ENCODE measurements at regions not wholly inside any gene's neighbourhood (a gene's known extent, or its start where the extent isn't known, plus 50 kb on each side); places are given as distances from the start of the nearest gene placed in this dataset.

- no peak for DNase-seq
- H3K14ac ChIP-seq (ENCODE audit: low read length): no peak overlapping the region
- WGBS (ENCODE audit: extremely low coverage, insufficient coverage, insufficient read length): no CpG with 5 or more reads among the region's 1 CpG
- H3K27ac ChIP-seq (ENCODE audit: low read depth, low read length): no peak overlapping the region
- H2BK12ac ChIP-seq (ENCODE audit: low read length): no peak overlapping the region
- no peak overlapping the region for H3K18ac ChIP-seq (ENCODE audit: low read length)
- H3K9me3 ChIP-seq (ENCODE audit: insufficient read depth, low read depth, low read length): no peaks in the 10 kb centered on the region
- H3K79me1 ChIP-seq (ENCODE audit: low read length): no peaks in the 10 kb centered on the region
- H4K8ac ChIP-seq (ENCODE audit: low read depth, low read length): no peak overlapping the region
- no peak overlapping the region for H2AK5ac ChIP-seq (ENCODE audit: low read length)
- no peak overlapping the region for H2BK120ac ChIP-seq (ENCODE audit: insufficient read depth, low read length, poor library complexity)
- no peak overlapping the region for H4K12ac ChIP-seq (ENCODE audit: low read depth, low read length)
- H3K4me3 ChIP-seq (ENCODE audit: low read depth, low read length): no peak overlapping the region
- H3K36me3 ChIP-seq (ENCODE audit: control insufficient read depth in 1 of 2, insufficient read depth in 2 of 2, low read length in 2 of 2): no peaks in the 10 kb centered on the region
- no peak overlapping the region for H3K9ac ChIP-seq (ENCODE audit: low read length)
- no peak overlapping the region for H3K4ac ChIP-seq (ENCODE audit: low read depth, low read length)
- H3K79me2 ChIP-seq (ENCODE audit: control insufficient read depth, insufficient read depth, low read length, poor library complexity): no peaks in the 10 kb centered on the region
- H2AFZ ChIP-seq (ENCODE audit: insufficient read depth, low read length, poor library complexity): no peak overlapping the region
- no peak overlapping the region for H4K91ac ChIP-seq (ENCODE audit: low read depth, low read length)
- H3K4me1 ChIP-seq (ENCODE audit: control insufficient read depth in 1 of 2, insufficient read depth in 2 of 2, low read length in 2 of 2): no peaks in the 10 kb centered on the region
- no peak overlapping the region for H3K23ac ChIP-seq (ENCODE audit: low read length)
- no peaks in the 10 kb centered on the region for H3K27me3 ChIP-seq (ENCODE audit: insufficient read depth, low read length)
- H2BK5ac ChIP-seq (ENCODE audit: low read depth, low read length, poor library complexity): no peak overlapping the region
- H3K4me2 ChIP-seq (ENCODE audit: low read length): no peak overlapping the region
Observed at GRCh38 chr1:222424826-222425225, 123.1 kb downstream of the HHIPL2 start.

GRCh38 chr1:222421380-222421779, 126.5 kb downstream of the HHIPL2 start:
- Histone ChIP-seq H3K27ac (ENCODE audit: low read depth, low read length) (no peak overlapping the region), H3K18ac (ENCODE audit: low read length) (no peak overlapping the region), H3K4me1 (ENCODE audit: control insufficient read depth in 1 of 2, insufficient read depth in 2 of 2, low read length in 2 of 2) (no peaks in the 10 kb centered on the region), H3K27me3 (ENCODE audit: insufficient read depth, low read length) (no peaks in the 10 kb centered on the region), H2AFZ (ENCODE audit: insufficient read depth, low read length, poor library complexity) (no peak overlapping the region), H3K23ac (ENCODE audit: low read length) (no peak overlapping the region), H4K12ac (ENCODE audit: low read depth, low read length) (no peak overlapping the region), H3K9ac (ENCODE audit: low read length) (no peak overlapping the region), H3K79me2 (ENCODE audit: control insufficient read depth, insufficient read depth, low read length, poor library complexity) (no peaks in the 10 kb centered on the region), H2BK5ac (ENCODE audit: low read depth, low read length, poor library complexity) (no peak overlapping the region), H4K91ac (ENCODE audit: low read depth, low read length) (no peak overlapping the region), H3K36me3 (ENCODE audit: control insufficient read depth in 1 of 2, insufficient read depth in 2 of 2, low read length in 2 of 2) (no peaks in the 10 kb centered on the region), H2AK5ac (ENCODE audit: low read length) (no peak overlapping the region), H3K4ac (ENCODE audit: low read depth, low read length) (no peak overlapping the region), H3K9me3 (ENCODE audit: insufficient read depth, low read depth, low read length) (no peaks in the 10 kb centered on the region), H4K8ac (ENCODE audit: low read depth, low read length) (no peak overlapping the region), H3K79me1 (ENCODE audit: low read length) (no peaks in the 10 kb centered on the region), H3K14ac (ENCODE audit: low read length) (no peak overlapping the region), H3K4me3 (ENCODE audit: low read depth, low read length) (no peak overlapping the region), H2BK120ac (ENCODE audit: insufficient read depth, low read length, poor library complexity) (no peak overlapping the region), H2BK12ac (ENCODE audit: low read length) (no peak overlapping the region), H3K4me2 (ENCODE audit: low read length) (no peak overlapping the region)
- DNase-seq: no peak

DNA sequence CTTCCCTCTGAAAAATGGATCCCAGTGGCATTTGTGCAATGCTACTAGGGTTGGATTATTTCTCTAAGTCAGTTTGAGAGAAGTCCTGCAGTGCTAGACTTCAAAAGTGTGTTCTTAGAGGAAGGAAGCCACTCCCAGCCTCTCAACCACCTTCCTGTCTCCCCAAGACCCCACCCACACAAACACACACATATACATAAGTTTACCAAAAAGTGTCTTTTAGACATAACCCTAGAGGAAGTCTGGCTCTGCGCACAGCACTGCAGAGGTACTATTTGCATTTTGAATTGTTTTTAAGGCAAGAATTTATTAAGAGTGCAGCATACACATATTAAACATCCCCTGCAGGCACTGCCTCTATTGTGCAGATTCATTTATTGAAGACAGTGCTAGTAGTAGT, 127.3 kb downstream of the HHIPL2 start:
- WGBS (ENCODE audit: extremely low coverage, insufficient coverage, insufficient read length): no CpG with 5 or more reads among the region's 1 CpG
- Histone ChIP-seq H3K27ac (ENCODE audit: low read depth, low read length) (no peak overlapping the region), H3K9ac (ENCODE audit: low read length) (no peak overlapping the region), H2AK5ac (ENCODE audit: low read length) (no peak overlapping the region), H3K79me1 (ENCODE audit: low read length) (no peaks in the 10 kb centered on the region), H3K23ac (ENCODE audit: low read length) (no peak overlapping the region), H4K91ac (ENCODE audit: low read depth, low read length) (no peak overlapping the region), H3K18ac (ENCODE audit: low read length) (no peak overlapping the region), H2BK12ac (ENCODE audit: low read length) (no peak overlapping the region), H3K4me1 (ENCODE audit: control insufficient read depth in 1 of 2, insufficient read depth in 2 of 2, low read length in 2 of 2) (no peaks in the 10 kb centered on the region), H3K4me3 (ENCODE audit: low read depth, low read length) (no peak overlapping the region), H2BK5ac (ENCODE audit: low read depth, low read length, poor library complexity) (no peak overlapping the region), H3K14ac (ENCODE audit: low read length) (no peak overlapping the region), H2AFZ (ENCODE audit: insufficient read depth, low read length, poor library complexity) (no peak overlapping the region), H3K27me3 (ENCODE audit: insufficient read depth, low read length) (no peaks in the 10 kb centered on the region), H4K12ac (ENCODE audit: low read depth, low read length) (no peak overlapping the region), H3K36me3 (ENCODE audit: control insufficient read depth in 1 of 2, insufficient read depth in 2 of 2, low read length in 2 of 2) (no peaks in the 10 kb centered on the region), H3K79me2 (ENCODE audit: control insufficient read depth, insufficient read depth, low read length, poor library complexity) (no peaks in the 10 kb centered on the region), H3K9me3 (ENCODE audit: insufficient read depth, low read depth, low read length) (no peaks in the 10 kb centered on the region), H3K4ac (ENCODE audit: low read depth, low read length) (no peak overlapping the region), H3K4me2 (ENCODE audit: low read length) (no peak overlapping the region), H2BK120ac (ENCODE audit: insufficient read depth, low read length, poor library complexity) (no peak overlapping the region), H4K8ac (ENCODE audit: low read depth, low read length) (no peak overlapping the region)
- no peak for DNase-seq

GRCh38 chr1:222418654-222419053, 129.2 kb downstream of the HHIPL2 start:
- Histone ChIP-seq H3K4me1 (ENCODE audit: control insufficient read depth in 1 of 2, insufficient read depth in 2 of 2, low read length in 2 of 2) (no peaks in the 10 kb centered on the region), H3K23ac (ENCODE audit: low read length) (no peak overlapping the region), H4K12ac (ENCODE audit: low read depth, low read length) (no peak overlapping the region), H3K4me2 (ENCODE audit: low read length) (no peak overlapping the region), H2BK5ac (ENCODE audit: low read depth, low read length, poor library complexity) (no peak overlapping the region), H3K18ac (ENCODE audit: low read length) (no peak overlapping the region), H3K36me3 (ENCODE audit: control insufficient read depth in 1 of 2, insufficient read depth in 2 of 2, low read length in 2 of 2) (no peaks in the 10 kb centered on the region), H4K91ac (ENCODE audit: low read depth, low read length) (no peak overlapping the region), H3K27me3 (ENCODE audit: insufficient read depth, low read length) (no peaks in the 10 kb centered on the region), H2AFZ (ENCODE audit: insufficient read depth, low read length, poor library complexity) (no peak overlapping the region), H2BK120ac (ENCODE audit: insufficient read depth, low read length, poor library complexity) (no peak overlapping the region), H2AK5ac (ENCODE audit: low read length) (no peak overlapping the region), H3K4ac (ENCODE audit: low read depth, low read length) (no peak overlapping the region), H3K4me3 (ENCODE audit: low read depth, low read length) (no peak overlapping the region), H3K79me2 (ENCODE audit: control insufficient read depth, insufficient read depth, low read length, poor library complexity) (no peaks in the 10 kb centered on the region), H2BK12ac (ENCODE audit: low read length) (no peak overlapping the region), H3K9me3 (ENCODE audit: insufficient read depth, low read depth, low read length) (no peaks in the 10 kb centered on the region), H3K9ac (ENCODE audit: low read length) (no peak overlapping the region), H3K27ac (ENCODE audit: low read depth, low read length) (no peak overlapping the region), H4K8ac (ENCODE audit: low read depth, low read length) (no peak overlapping the region), H3K79me1 (ENCODE audit: low read length) (no peaks in the 10 kb centered on the region), H3K14ac (ENCODE audit: low read length) (no peak overlapping the region)
- no peak for DNase-seq
- no CpG with 5 or more reads among the region's 1 CpG for WGBS (ENCODE audit: extremely low coverage, insufficient coverage, insufficient read length)

- H3K27ac ChIP-seq (ENCODE audit: low read depth, low read length): no peak overlapping the region
- H3K27me3 ChIP-seq (ENCODE audit: insufficient read depth, low read length): no peaks in the 10 kb centered on the region
- H3K4me2 ChIP-seq (ENCODE audit: low read length): no peak overlapping the region
- H3K18ac ChIP-seq (ENCODE audit: low read length): no peak overlapping the region
- WGBS (ENCODE audit: extremely low coverage, insufficient coverage, insufficient read length): no CpG with 5 or more reads among the region's 4 CpGs
- H4K12ac ChIP-seq (ENCODE audit: low read depth, low read length): no peak overlapping the region
- no peak overlapping the region for H3K9ac ChIP-seq (ENCODE audit: low read length)
- H3K14ac ChIP-seq (ENCODE audit: low read length): no peak overlapping the region
- H2BK12ac ChIP-seq (ENCODE audit: low read length): no peak overlapping the region
- H3K4me3 ChIP-seq (ENCODE audit: low read depth, low read length): no peak overlapping the region
- no peak overlapping the region for H3K4ac ChIP-seq (ENCODE audit: low read depth, low read length)
- DNase-seq: no peak
- no peak overlapping the region for H2AFZ ChIP-seq (ENCODE audit: insufficient read depth, low read length, poor library complexity)
- H4K91ac ChIP-seq (ENCODE audit: low read depth, low read length): no peak overlapping the region
- H3K23ac ChIP-seq (ENCODE audit: low read length): no peak overlapping the region
- H3K36me3 ChIP-seq (ENCODE audit: control insufficient read depth in 1 of 2, insufficient read depth in 2 of 2, low read length in 2 of 2): no peaks in the 10 kb centered on the region
- no peak overlapping the region for H2BK120ac ChIP-seq (ENCODE audit: insufficient read depth, low read length, poor library complexity)
- no peaks in the 10 kb centered on the region for H3K4me1 ChIP-seq (ENCODE audit: control insufficient read depth in 1 of 2, insufficient read depth in 2 of 2, low read length in 2 of 2)
- no peak overlapping the region for H2AK5ac ChIP-seq (ENCODE audit: low read length)
- H2BK5ac ChIP-seq (ENCODE audit: low read depth, low read length, poor library complexity): no peak overlapping the region
- no peaks in the 10 kb centered on the region for H3K9me3 ChIP-seq (ENCODE audit: insufficient read depth, low read depth, low read length)
- H3K79me2 ChIP-seq (ENCODE audit: control insufficient read depth, insufficient read depth, low read length, poor library complexity): no peaks in the 10 kb centered on the region
- no peaks in the 10 kb centered on the region for H3K79me1 ChIP-seq (ENCODE audit: low read length)
- no peak overlapping the region for H4K8ac ChIP-seq (ENCODE audit: low read depth, low read length)
Observed at GRCh38 chr1:222417264-222417663, 130.6 kb downstream of the HHIPL2 start.
